Suprapubic skin (tissue), 3 donors: ENCODE measurements at regions not wholly inside any gene's neighbourhood (a gene's known extent, or its start where the extent isn't known, plus 50 kb on each side); places are given as distances from the start of the nearest gene placed in this dataset.

Experiments used
- CTCF ChIP-seq, 2 donors: fragments of 200-600 bp in 1 of 2; fragments of 450-650 bp in 1 of 2; sonication (generic) in 1 of 2; IDR thresholded peaks; one replicate each; pipeline ENCODE4 v1.5.1; 2016 to 2019; ENCODE audit warnings: antibody characterized with exemption in 2 of 2, mild to moderate bottlenecking in 1 of 2, moderate library complexity in 1 of 2
- EP300 ChIP-seq: sonication (generic); formaldehyde crosslinking; IDR thresholded peaks from one replicate; pipeline ENCODE4 v1.6.1; 2017; ENCODE audit warnings: antibody characterized with exemption
- POLR2A ChIP-seq, 2 donors: fragments of 450-650 bp; IDR thresholded peaks; one replicate each; pipeline ENCODE4 v1.6.1; 2017; ENCODE audit warnings: antibody characterized with exemption in 2 of 2, mild to moderate bottlenecking in 2 of 2, moderate library complexity in 2 of 2

GRCh38 chr11:98101329-98101728 lies 919.4 kb upstream of the CNTN5 start:
- TF ChIP-seq CTCF (IDR thresholded peaks at IDR 0.05) (no peak), EP300 (no peak), POLR2A (IDR thresholded peaks at IDR 0.05) (no peak)
